Vagina (tissue), 2 donors: ENCODE measurements at regions not wholly inside any gene's neighbourhood (a gene's known extent, or its start where the extent isn't known, plus 50 kb on each side); places are given as distances from the start of the nearest gene placed in this dataset.

Experiments
- CTCF ChIP-seq, 3 experiments: fragments of 450-650 bp in 2 of 3; fragments of 200-600 bp in 1 of 3; sonication (generic) in 1 of 3; IDR thresholded peaks; one replicate each; pipeline ENCODE4 v1.5.1; 2017 to 2019; ENCODE audit warnings: antibody characterized with exemption in 3 of 3, mild to moderate bottlenecking in 2 of 3, moderate library complexity in 2 of 3
- POLR2A ChIP-seq, 2 donors: fragments of 450-650 bp; IDR thresholded peaks; one replicate each; pipeline ENCODE4 v1.6.1; 2017; ENCODE audit warnings: antibody characterized with exemption in 2 of 2, mild to moderate bottlenecking in 2 of 2, moderate library complexity in 2 of 2

GRCh38 chr13:111480503-111480902, 160.1 kb downstream of the TEX29 start:
- TF ChIP-seq CTCF (IDR thresholded peaks at IDR 0.05), result no peak
- TF ChIP-seq POLR2A (IDR thresholded peaks at IDR 0.05), result no peak
